GM23248 (cell line): ENCODE measurements at regions not wholly inside any gene's neighbourhood (a gene's known extent, or its start where the extent isn't known, plus 50 kb on each side); places are given as distances from the start of the nearest gene placed in this dataset.

Experiments
- DNase-seq: peaks from one replicate; pipeline ENCODE4 v3.0.0-alpha.2; 2015
- H2AFZ ChIP-seq: fragments of 200-600 bp; sonication (generic); 2 replicates; pipeline ENCODE4 v1.6.1; 2016; ENCODE audit warnings: antibody characterized with exemption
- H3F3A ChIP-seq: fragments of 200-600 bp; sonication (generic); 2 replicates; pipeline ENCODE4 v1.6.1; 2016; ENCODE audit warnings: mild to moderate bottlenecking, antibody characterized with exemption, mixed run types; ENCODE audit not compliant: insufficient read depth
- H3K27ac ChIP-seq: fragments of 200-600 bp; sonication (generic); 2 replicates; pipeline ENCODE4 v1.5.1; 2016; ENCODE audit warnings: mild to moderate bottlenecking
- H3K27me3 ChIP-seq: fragments of 200-600 bp; sonication (generic); replicated peaks from 2 replicates; pipeline ENCODE4 v1.6.1; 2016; ENCODE audit warnings: mild to moderate bottlenecking; ENCODE audit not compliant: insufficient read depth
- H3K36me3 ChIP-seq: fragments of 200-600 bp; sonication (generic); 2 replicates; pipeline ENCODE4 v1.6.1; 2016; ENCODE audit warnings: low read depth, mild to moderate bottlenecking
- H3K4me1 ChIP-seq: fragments of 200-600 bp; sonication (generic); 2 replicates; pipeline ENCODE4 v1.6.1; 2016; ENCODE audit warnings: mild to moderate bottlenecking; ENCODE audit not compliant: insufficient read depth
- H3K4me2 ChIP-seq: fragments of 200-600 bp; sonication (generic); one replicate; pipeline ENCODE4 v1.6.1; 2016; ENCODE audit warnings: mild to moderate bottlenecking; ENCODE audit not compliant: unreplicated experiment
- H3K4me3 ChIP-seq: fragments of 200-600 bp; sonication (generic); 2 replicates; pipeline ENCODE4 v1.5.1; 2016; ENCODE audit warnings: mild to moderate bottlenecking
- H3K79me2 ChIP-seq: fragments of 200-600 bp; sonication (generic); 2 replicates; pipeline ENCODE4 v1.6.1; 2016; ENCODE audit warnings: mild to moderate bottlenecking; ENCODE audit not compliant: insufficient read depth
- H3K9ac ChIP-seq: fragments of 200-600 bp; sonication (generic); 2 replicates; pipeline ENCODE4 v1.6.1; 2016; ENCODE audit warnings: mild to moderate bottlenecking
- H3K9me2 ChIP-seq: fragments of 200-600 bp; sonication (generic); 2 replicates; pipeline ENCODE4 v1.6.1; 2016; ENCODE audit warnings: mixed run types, mild to moderate bottlenecking, moderate library complexity; ENCODE audit not compliant: insufficient read depth
- H3K9me3 ChIP-seq: fragments of 200-600 bp; sonication (generic); one replicate; pipeline ENCODE4 v1.6.1; 2017; ENCODE audit warnings: low read depth
- H4K20me1 ChIP-seq: fragments of 200-600 bp; sonication (generic); 2 replicates; pipeline ENCODE4 v1.6.0; 2016; ENCODE audit not compliant: insufficient read depth
- EZH2 ChIP-seq: fragments of 200-600 bp; sonication (generic); IDR thresholded peaks from 2 replicates; pipeline ENCODE4 v1.6.1; 2018; ENCODE audit warnings: antibody characterized with exemption, mild to moderate bottlenecking; ENCODE audit not compliant: insufficient read depth, poor library complexity, severe bottlenecking
- EZH2phosphoT487 ChIP-seq: fragments of 200-600 bp; sonication (generic); IDR thresholded peaks from 2 replicates; pipeline ENCODE4 v1.6.1; 2018; ENCODE audit warnings: antibody characterized with exemption, moderate library complexity, mild to moderate bottlenecking, low read depth; ENCODE audit not compliant: insufficient read depth
- WGBS, 2 experiments: methylation state at CpG; one replicate each; pipeline ENCODE4 v1.1.6; 2015 to 2017; ENCODE audit warnings: low lambda C conversion rate in 2 of 2, low coverage in 1 of 2; ENCODE audit errors: missing lambda C conversion rate in 2 of 2; 5-methylcytosine and 5-hydroxymethylcytosine counted together
- in situ Hi-C: fragments of 300-500 bp; cut with MboI; formaldehyde crosslinking; loops from 2 replicates; pipeline ENCODE4 v1.15.0; 2020

- in situ Hi-C loops, result loop anchor here (5.0 to 10.0 kb wide), 2 partner anchors 363 to 546 kb away; no protein-coding TSS in a partner anchor
- 85 to 87% methylated on average over 4 of the region's 4 CpGs for WGBS, 2 experiments
Measured at GRCh38 chr6:100119261-100119660, 125.2 kb upstream of the MCHR2 start.

GRCh38 chr6:100118301-100118700 is 124.3 kb upstream of the MCHR2 start:
- TF ChIP-seq EZH2phosphoT487 (no peak), EZH2 (no peak)
- H3K9me3 ChIP-seq, result no peaks in the 10 kb centered on the region
- H3F3A ChIP-seq, result no peaks in the 10 kb centered on the region
- no peaks in the 10 kb centered on the region for H3K79me2 ChIP-seq
- no peaks in the 10 kb centered on the region for H4K20me1 ChIP-seq
- 98 to 100% methylated on average over 2 of the region's 2 CpGs for WGBS, 2 experiments
- in situ Hi-C loops, result loop anchor here (5.0 to 10.0 kb wide), 2 partner anchors 364 to 546 kb away; no protein-coding TSS in a partner anchor
- H3K27ac ChIP-seq, result no peak overlapping the region
- no peak overlapping the region for H2AFZ ChIP-seq
- peaks cover 15% of the 10 kb centered on the region for H3K4me1 ChIP-seq
- H3K36me3 ChIP-seq, result no peaks in the 10 kb centered on the region
- H3K27me3 ChIP-seq, result no peaks in the 10 kb centered on the region
- H3K9ac ChIP-seq, result no peak overlapping the region
- no peaks in the 10 kb centered on the region for H3K9me2 ChIP-seq
- DNase-seq, result no peak
- no peak overlapping the region for H3K4me3 ChIP-seq
- H3K4me2 ChIP-seq, result no peak overlapping the region

More at GRCh38 chr6:100119261-100119660, 125.2 kb upstream of the MCHR2 start:
- no peak overlapping the region for H2AFZ ChIP-seq
- H4K20me1 ChIP-seq, result no peaks in the 10 kb centered on the region
- H3K4me1 ChIP-seq, result peaks cover 15% of the 10 kb centered on the region
- TF ChIP-seq EZH2phosphoT487 (no peak), EZH2 (no peak)
- no peaks in the 10 kb centered on the region for H3K27me3 ChIP-seq
- H3K9ac ChIP-seq, result no peak overlapping the region
- H3K4me3 ChIP-seq, result no peak overlapping the region
- H3K9me3 ChIP-seq, result no peaks in the 10 kb centered on the region
- DNase-seq, result no peak
- no peak overlapping the region for H3K4me2 ChIP-seq
- no peaks in the 10 kb centered on the region for H3K9me2 ChIP-seq
- no peaks in the 10 kb centered on the region for H3K36me3 ChIP-seq
- H3K79me2 ChIP-seq, result no peaks in the 10 kb centered on the region
- H3F3A ChIP-seq, result no peaks in the 10 kb centered on the region
- H3K27ac ChIP-seq, result no peak overlapping the region

- Histone ChIP-seq H3K36me3 (no peaks in the 10 kb centered on the region), H3K9me3 (no peaks in the 10 kb centered on the region), H3K9ac (no peak overlapping the region), H3K9me2 (no peaks in the 10 kb centered on the region), H3K27me3 (no peaks in the 10 kb centered on the region), H3K27ac (no peak overlapping the region), H3K4me1 (peaks cover 15% of the 10 kb centered on the region), H3F3A (no peaks in the 10 kb centered on the region), H3K79me2 (no peaks in the 10 kb centered on the region), H3K4me2 (no peak overlapping the region), H4K20me1 (no peaks in the 10 kb centered on the region), H3K4me3 (no peak overlapping the region), H2AFZ (no peak overlapping the region)
- TF ChIP-seq EZH2 (no peak), EZH2phosphoT487 (no peak)
- in situ Hi-C loops, result loop anchor here (5.0 to 10.0 kb wide), 2 partner anchors 365 to 547 kb away; no protein-coding TSS in a partner anchor
- no peak for DNase-seq
- 97 to 98% methylated on average over 5 of the region's 5 CpGs for WGBS, 2 experiments
Measured at GRCh38 chr6:100117680-100118079, 123.7 kb upstream of the MCHR2 start.

- WGBS, 2 experiments, result 24 to 28% methylated on average over 4 of the region's 4 CpGs
- peak overlapping the region; percentile 1 for H3K4me2 ChIP-seq
- no peaks in the 10 kb centered on the region for H3K79me2 ChIP-seq
- peak overlapping the region; percentile 68 for H2AFZ ChIP-seq
- no peaks in the 10 kb centered on the region for H3K36me3 ChIP-seq
- H3K9me2 ChIP-seq, result no peaks in the 10 kb centered on the region
- no peaks in the 10 kb centered on the region for H3K9me3 ChIP-seq
- DNase-seq, result peak; percentile 78
- H3K27ac ChIP-seq, result no peak overlapping the region
- no peaks in the 10 kb centered on the region for H3K27me3 ChIP-seq
- no peak overlapping the region for H3K9ac ChIP-seq
- peaks cover 8% of the 10 kb centered on the region for H3K4me1 ChIP-seq
- in situ Hi-C loops, result loop anchor here (5.0 to 10.0 kb wide), 2 partner anchors 366 to 548 kb away; no protein-coding TSS in a partner anchor
- TF ChIP-seq EZH2 (no peak), EZH2phosphoT487 (no peak)
- no peak overlapping the region for H3K4me3 ChIP-seq
- H3F3A ChIP-seq, result no peaks in the 10 kb centered on the region
- no peaks in the 10 kb centered on the region for H4K20me1 ChIP-seq
Measured at GRCh38 chr6:100116411-100117194, 122.6 kb upstream of the MCHR2 start.
